ENCODE measurements at regions not wholly inside any gene's neighbourhood (a gene's known extent, or its start where the extent isn't known, plus 50 kb on each side); places are given as distances from the start of the nearest gene placed in this dataset.

DNA sequence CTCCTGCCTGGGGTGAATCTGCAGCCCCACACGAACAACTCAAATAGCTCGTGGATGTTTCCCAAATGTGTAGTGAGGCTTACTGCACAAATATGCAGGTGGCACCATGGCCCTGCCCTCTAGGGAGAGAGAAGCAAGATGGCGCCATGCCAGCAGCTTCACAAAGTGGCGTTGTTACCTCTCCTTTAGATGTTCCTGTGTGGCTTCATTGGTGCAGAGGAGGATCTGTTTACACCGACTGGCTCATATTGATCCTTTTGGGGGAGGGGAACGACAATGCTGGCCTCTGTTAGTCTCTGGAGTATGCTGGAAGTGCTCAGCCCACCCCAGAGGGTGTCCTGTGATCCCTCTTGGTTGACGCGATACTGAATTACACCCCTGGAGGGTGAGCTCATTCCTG lies 99.5 kb upstream of the GATA6 start:
- no peak for DNase-seq (ENCODE audit: low read depth)

GRCh38 chr18:22073411-22073810 lies 96.0 kb upstream of the GATA6 start:
- no peak for DNase-seq (ENCODE audit: low read depth)

GRCh38 chr18:22074282-22075070 lies 94.9 kb upstream of the GATA6 start:
- DNase-seq (ENCODE audit: low read depth), result no peak

- no peak for DNase-seq (ENCODE audit: low read depth)
These were observed 89.4 kb upstream of the GATA6 start for GRCh38 chr18:22080035-22080434.

DNA sequence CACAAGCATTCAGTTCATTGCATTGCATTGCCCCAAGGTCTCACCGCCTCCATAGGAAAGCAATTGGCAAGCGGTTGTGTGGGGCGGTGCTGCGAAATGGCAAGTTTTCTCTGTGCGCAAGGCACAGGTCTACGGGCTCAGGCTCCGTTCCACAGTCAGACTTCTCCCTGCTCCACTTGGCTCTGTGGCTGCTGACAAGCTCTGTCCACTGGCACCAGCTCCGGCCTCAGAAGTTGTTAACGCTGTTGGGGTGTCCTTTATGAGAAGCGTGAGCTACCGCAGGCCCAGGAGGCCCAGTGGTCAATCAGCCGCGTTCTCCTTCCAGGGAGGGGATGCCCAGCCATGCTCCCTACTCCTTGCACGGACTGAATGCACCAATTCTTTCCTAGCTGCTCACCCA lies 87.0 kb upstream of the GATA6 start:
- no peak for DNase-seq (ENCODE audit: low read depth)

GRCh38 chr18:22084547-22084946 lies 84.8 kb upstream of the GATA6 start:
- no peak for DNase-seq (ENCODE audit: low read depth)

GRCh38 chr18:22086973-22087372 lies 82.4 kb upstream of the GATA6 start:
- no peak for DNase-seq (ENCODE audit: low read depth)

DNA sequence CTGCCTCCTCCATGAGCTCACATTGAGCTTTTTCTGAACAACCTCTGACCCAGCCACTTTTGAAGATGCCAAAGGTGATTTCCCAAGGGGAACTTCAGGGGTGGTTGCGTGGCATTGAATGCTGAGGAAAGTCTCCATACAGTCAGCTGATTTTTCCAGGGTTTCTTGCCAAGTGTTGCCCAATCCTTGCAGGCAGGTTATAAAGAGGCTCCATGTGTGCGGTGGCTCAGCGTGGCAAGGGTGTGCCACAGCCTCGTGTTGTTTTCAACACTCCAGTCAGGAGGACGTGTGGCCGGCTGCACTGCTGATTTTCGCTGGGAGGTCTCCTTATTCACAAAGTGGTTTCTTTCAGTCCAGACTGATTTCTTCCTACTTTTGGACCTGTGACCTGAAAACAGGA lies 81.4 kb upstream of the GATA6 start:
- DNase-seq (ENCODE audit: low read depth), result no peak

DNA sequence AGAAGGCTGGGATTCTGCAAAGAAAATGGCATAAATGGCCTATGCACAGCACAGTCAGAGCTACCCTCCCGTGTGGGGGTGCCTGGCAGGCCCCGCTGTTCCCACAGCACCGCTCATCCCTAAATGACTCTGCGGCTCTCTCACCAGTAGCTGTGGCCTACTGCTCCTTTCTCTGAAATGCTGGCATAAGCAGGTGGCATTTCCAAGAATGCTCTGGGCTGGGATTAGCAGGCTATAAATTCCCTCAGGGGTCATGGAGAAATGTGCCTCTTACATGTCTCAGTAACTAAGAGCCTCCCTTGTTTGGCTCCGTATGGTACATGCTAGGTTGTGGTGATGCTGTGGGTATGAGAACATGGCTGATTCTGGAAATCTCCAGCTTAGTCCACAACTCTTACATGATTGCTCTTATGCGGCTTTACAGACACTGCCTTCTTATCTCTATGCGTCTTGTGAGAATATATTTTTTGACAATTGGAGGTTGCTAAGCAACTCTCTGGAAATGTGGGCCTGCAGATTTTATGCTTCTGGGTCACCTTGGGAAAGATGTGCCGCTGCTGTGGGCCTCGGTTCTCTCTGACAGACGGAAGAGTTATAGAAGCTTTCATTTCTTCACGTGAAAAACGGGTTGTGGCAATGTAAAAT lies 80.3 kb upstream of the GATA6 start:
- no peak for DNase-seq (ENCODE audit: low read depth)

- DNase-seq (ENCODE audit: low read depth), result no peak
These were observed 78.0 kb upstream of the GATA6 start for GRCh38 chr18:22091341-22091740.

GRCh38 chr18:22093731-22094357 lies 75.5 kb upstream of the GATA6 start:
- no peak for DNase-seq (ENCODE audit: low read depth)

GRCh38 chr18:22094358-22094734 lies 75.0 kb upstream of the GATA6 start:
- no peak for DNase-seq (ENCODE audit: low read depth)

GRCh38 chr18:22098563-22098989 lies 70.8 kb upstream of the GATA6 start:
- DNase-seq (ENCODE audit: low read depth), result no peak

DNA sequence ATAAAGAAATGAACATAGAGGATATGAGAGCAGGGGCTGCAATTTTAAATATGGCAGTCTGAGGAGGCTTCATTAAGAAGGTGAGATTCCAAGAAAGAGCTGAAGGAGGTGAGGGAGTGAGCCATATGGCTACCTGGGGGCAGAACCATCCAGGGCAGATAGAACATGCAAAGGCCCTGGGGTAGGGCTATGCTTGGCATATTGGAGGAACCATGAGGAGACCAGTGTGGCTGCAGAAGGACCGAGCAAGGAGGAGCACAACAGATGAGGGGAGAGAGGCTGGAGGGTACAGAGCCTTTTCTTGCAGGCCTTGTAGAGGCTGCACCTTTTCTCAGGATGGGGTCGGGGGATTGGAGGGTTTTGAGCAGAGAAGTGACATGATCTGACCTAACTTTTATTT lies 69.5 kb upstream of the GATA6 start:
- DNase-seq (ENCODE audit: low read depth), result no peak

GRCh38 chr18:22101731-22102130 lies 67.7 kb upstream of the GATA6 start:
- DNase-seq (ENCODE audit: low read depth), result no peak

DNA sequence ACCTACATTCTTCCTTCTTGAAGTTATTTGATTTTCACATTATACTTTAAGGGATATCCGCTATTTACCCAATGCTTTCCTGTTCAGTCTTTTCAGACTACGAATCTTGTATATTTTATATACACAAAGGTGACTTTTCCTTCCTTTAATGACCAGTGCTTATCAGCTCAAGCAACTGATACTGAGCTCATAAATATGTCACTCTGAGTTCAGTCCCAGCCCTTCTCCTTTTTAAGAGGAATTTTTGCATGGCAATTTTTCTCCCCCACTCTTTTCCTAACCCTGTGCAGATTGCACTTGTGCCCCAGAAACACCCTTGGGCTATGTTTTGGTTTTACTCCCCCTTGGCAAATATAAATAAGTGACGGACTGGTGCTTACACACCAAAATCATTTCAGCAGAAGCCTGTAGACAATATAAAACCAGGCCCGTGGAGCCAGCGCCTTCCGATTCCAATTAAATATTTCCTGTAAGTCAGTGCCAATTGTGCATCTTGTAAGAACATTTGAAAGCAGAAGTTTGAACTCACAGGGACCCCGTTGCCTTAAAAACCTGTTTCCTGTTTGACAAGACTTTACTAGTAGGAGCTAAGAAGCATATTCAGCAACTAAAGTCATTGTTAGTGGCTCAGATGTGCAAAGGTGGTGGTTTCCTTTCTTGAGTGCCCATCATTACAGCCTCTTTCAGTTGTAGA lies 66.3 kb upstream of the GATA6 start:
- no peak for DNase-seq (ENCODE audit: low read depth)

DNA sequence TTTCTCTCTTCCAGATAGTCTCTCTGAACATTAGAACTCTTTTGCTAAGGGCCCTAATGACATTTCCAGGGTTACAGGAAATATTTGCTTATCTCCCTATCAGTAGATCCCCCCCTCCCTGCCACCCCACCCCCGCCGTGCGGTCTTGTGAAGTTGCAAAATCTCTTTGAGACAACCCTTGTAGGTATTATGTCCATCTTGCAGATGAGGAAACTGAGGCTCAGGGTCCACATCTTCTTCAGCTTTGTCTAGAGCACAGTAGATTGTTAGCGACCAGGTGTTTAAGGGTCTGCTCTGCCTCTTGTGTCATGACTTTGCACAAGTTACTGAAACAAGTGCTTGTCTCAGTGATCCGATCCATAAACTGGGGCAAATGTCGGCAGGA lies 65.8 kb upstream of the GATA6 start:
- DNase-seq (ENCODE audit: low read depth), result no peak

GRCh38 chr18:22106536-22107292 lies 62.7 kb upstream of the GATA6 start:
- DNase-seq (ENCODE audit: low read depth), result no peak

DNA sequence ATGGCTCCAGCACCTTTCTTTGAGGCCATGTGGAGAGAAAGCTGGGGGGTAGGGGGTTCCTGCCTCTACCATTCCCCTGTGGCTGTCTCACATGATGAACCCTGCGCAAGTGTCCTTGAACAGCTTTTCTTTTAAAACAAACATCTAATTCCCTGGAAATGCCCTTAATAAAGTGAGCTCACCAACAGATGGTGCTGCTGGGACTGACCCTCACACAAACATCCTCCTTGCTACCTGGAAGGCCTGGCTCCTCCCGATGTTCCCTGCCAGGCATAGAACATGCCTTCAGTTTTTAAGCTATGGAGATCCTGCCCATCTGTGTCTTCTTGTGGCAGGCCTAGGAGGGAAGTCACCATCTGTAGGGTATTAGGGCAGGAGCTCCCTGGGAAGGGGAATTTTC lies 60.7 kb upstream of the GATA6 start:
- DNase-seq (ENCODE audit: low read depth), result no peak

DNA sequence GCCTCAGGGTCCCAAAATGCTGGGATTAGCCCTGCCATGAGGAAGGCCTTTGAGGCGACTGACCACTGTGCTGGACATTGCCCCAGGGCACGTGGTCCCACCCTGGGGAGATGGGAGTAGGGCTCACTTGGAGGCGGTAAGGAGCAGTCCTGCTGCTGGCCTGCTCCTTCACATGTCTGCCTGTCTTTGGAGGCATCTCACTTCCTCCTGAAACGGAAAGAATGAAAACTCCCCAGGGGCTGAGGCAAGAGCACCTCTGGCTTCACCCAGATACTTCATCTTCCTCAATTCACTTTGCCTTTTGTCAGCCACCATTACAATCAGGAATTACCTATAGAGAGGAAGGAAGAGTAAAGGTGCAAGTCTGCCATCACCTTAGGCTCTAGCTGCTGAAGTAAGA lies 59.9 kb upstream of the GATA6 start:
- DNase-seq (ENCODE audit: low read depth), result no peak

- DNase-seq (ENCODE audit: low read depth), result no peak
These were observed 58.9 kb upstream of the GATA6 start for GRCh38 chr18:22110461-22110924.

- DNase-seq (ENCODE audit: low read depth), result no peak
These were observed 57.2 kb upstream of the GATA6 start for GRCh38 chr18:22112215-22112614.

Measured in LHCN-M2 (cell line).